ENCODE measurements at regions not wholly inside any gene's neighbourhood (a gene's known extent, or its start where the extent isn't known, plus 50 kb on each side); places are given as distances from the start of the nearest gene placed in this dataset.

DNA sequence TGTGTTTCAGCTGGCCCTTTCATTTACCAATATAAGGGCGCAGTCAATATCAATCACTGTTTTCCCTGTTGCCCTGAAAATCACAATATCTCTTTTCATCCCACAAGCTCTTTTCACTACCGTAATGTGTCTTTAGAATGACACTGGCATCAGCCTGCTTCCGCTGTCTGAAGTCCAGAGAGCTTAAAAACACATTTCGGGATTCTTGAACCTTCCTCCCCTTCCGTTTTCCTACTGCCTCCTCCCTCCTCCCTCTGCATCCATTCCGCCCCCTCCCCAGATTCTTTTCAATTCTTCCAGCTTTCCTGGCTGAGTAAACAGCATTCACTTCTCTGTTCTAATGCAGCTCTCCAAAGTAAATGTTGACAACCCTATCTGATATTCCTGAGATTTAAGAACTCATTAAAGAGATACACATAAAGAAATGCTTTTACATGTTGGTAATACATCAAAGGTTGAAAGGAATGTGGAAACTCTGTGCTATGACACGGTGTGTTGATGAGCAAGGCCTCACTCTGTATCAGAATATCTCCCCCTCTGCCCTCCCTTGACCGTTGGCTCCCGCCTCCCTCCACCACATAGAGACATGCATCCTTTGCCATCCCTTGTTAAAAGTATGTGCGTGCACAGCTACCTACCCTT, 83.5 kb upstream of the SPRY1 start:
- TF ChIP-seq, protein P1, sequence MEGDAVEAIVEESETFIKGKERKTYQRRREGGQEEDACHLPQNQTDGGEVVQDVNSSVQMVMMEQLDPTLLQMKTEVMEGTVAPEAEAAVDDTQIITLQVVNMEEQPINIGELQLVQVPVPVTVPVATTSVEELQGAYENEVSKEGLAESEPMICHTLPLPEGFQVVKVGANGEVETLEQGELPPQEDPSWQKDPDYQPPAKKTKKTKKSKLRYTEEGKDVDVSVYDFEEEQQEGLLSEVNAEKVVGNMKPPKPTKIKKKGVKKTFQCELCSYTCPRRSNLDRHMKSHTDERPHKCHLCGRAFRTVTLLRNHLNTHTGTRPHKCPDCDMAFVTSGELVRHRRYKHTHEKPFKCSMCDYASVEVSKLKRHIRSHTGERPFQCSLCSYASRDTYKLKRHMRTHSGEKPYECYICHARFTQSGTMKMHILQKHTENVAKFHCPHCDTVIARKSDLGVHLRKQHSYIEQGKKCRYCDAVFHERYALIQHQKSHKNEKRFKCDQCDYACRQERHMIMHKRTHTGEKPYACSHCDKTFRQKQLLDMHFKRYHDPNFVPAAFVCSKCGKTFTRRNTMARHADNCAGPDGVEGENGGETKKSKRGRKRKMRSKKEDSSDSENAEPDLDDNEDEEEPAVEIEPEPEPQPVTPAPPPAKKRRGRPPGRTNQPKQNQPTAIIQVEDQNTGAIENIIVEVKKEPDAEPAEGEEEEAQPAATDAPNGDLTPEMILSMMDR (conservative IDR thresholded peaks at IDR 0.05; ENCODE audit: low read depth, low read length): no peak
- TF ChIP-seq EZH2 (IDR thresholded peaks at IDR 0.05; ENCODE audit: low read length, unreplicated experiment) (no peak), EZH2phosphoT487 (IDR thresholded peaks at IDR 0.05; ENCODE audit: borderline replicate concordance, low read length) (no peak)
